ENCODE measurements at regions not wholly inside any gene's neighbourhood (a gene's known extent, or its start where the extent isn't known, plus 50 kb on each side); places are given as distances from the start of the nearest gene placed in this dataset.
"Not testable (repeated sequence)": the region's sequence is repeated elsewhere in the genome, so short reads cannot be mapped to it uniquely, and the experiment has no call there.

DNA sequence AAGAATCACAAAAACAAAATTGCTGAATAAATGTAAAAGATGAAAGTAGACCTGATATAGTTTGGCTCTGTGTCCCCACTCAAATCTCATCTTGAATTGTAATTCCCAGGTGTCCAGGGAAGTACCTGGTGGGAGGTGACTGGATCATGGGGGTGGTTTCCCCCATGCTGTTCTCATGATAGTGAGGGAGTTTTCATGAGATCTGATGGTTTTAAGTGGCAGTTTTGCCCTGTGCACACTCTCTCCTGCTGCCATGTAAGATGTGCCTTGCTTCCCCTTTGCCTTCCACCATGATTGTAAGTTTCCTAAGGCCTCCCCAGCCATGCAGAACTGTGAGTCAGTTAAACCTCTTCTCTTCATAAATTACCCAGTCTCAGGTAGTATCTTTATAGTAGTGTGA is 128.7 kb upstream of the SERPINE2 start:
- TF ChIP-seq, protein P1, sequence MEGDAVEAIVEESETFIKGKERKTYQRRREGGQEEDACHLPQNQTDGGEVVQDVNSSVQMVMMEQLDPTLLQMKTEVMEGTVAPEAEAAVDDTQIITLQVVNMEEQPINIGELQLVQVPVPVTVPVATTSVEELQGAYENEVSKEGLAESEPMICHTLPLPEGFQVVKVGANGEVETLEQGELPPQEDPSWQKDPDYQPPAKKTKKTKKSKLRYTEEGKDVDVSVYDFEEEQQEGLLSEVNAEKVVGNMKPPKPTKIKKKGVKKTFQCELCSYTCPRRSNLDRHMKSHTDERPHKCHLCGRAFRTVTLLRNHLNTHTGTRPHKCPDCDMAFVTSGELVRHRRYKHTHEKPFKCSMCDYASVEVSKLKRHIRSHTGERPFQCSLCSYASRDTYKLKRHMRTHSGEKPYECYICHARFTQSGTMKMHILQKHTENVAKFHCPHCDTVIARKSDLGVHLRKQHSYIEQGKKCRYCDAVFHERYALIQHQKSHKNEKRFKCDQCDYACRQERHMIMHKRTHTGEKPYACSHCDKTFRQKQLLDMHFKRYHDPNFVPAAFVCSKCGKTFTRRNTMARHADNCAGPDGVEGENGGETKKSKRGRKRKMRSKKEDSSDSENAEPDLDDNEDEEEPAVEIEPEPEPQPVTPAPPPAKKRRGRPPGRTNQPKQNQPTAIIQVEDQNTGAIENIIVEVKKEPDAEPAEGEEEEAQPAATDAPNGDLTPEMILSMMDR (conservative IDR thresholded peaks at IDR 0.05; ENCODE audit: low read depth in 2 of 2): not testable (repeated sequence)
- TF ChIP-seq EZH2phosphoT487 (IDR thresholded peaks at IDR 0.05; ENCODE audit: unreplicated experiment); JUNB (IDR thresholded peaks at IDR 0.05; ENCODE audit: unreplicated experiment); EZH2 (IDR thresholded peaks at IDR 0.05; ENCODE audit: low read depth, unreplicated experiment); POLR2AphosphoS5 (IDR thresholded peaks at IDR 0.05; ENCODE audit: low read depth); CREB1 (CRISPR knock-in tag; IDR thresholded peaks at IDR 0.05; ENCODE audit: low read depth); ZNF331 (CRISPR knock-in tag; IDR thresholded peaks at IDR 0.05; ENCODE audit: low read depth): not testable (repeated sequence)
- TF ChIP-seq, protein P2, sequence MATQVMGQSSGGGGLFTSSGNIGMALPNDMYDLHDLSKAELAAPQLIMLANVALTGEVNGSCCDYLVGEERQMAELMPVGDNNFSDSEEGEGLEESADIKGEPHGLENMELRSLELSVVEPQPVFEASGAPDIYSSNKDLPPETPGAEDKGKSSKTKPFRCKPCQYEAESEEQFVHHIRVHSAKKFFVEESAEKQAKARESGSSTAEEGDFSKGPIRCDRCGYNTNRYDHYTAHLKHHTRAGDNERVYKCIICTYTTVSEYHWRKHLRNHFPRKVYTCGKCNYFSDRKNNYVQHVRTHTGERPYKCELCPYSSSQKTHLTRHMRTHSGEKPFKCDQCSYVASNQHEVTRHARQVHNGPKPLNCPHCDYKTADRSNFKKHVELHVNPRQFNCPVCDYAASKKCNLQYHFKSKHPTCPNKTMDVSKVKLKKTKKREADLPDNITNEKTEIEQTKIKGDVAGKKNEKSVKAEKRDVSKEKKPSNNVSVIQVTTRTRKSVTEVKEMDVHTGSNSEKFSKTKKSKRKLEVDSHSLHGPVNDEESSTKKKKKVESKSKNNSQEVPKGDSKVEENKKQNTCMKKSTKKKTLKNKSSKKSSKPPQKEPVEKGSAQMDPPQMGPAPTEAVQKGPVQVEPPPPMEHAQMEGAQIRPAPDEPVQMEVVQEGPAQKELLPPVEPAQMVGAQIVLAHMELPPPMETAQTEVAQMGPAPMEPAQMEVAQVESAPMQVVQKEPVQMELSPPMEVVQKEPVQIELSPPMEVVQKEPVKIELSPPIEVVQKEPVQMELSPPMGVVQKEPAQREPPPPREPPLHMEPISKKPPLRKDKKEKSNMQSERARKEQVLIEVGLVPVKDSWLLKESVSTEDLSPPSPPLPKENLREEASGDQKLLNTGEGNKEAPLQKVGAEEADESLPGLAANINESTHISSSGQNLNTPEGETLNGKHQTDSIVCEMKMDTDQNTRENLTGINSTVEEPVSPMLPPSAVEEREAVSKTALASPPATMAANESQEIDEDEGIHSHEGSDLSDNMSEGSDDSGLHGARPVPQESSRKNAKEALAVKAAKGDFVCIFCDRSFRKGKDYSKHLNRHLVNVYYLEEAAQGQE (IDR thresholded peaks at IDR 0.05; ENCODE audit: unreplicated experiment): not testable (repeated sequence)
- TF ChIP-seq, protein P3, sequence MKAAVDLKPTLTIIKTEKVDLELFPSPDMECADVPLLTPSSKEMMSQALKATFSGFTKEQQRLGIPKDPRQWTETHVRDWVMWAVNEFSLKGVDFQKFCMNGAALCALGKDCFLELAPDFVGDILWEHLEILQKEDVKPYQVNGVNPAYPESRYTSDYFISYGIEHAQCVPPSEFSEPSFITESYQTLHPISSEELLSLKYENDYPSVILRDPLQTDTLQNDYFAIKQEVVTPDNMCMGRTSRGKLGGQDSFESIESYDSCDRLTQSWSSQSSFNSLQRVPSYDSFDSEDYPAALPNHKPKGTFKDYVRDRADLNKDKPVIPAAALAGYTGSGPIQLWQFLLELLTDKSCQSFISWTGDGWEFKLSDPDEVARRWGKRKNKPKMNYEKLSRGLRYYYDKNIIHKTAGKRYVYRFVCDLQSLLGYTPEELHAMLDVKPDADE (IDR thresholded peaks at IDR 0.05): not testable (repeated sequence)
